ENCODE measurements at regions not wholly inside any gene's neighbourhood (a gene's known extent, or its start where the extent isn't known, plus 50 kb on each side); places are given as distances from the start of the nearest gene placed in this dataset.

- Histone ChIP-seq H3K4me3 (no peak overlapping the region), H3K27ac (no peak overlapping the region), H3K36me3 (no peaks in the 10 kb centered on the region), H3K4me1 (no peaks in the 10 kb centered on the region), H3K9me3 (no peaks in the 10 kb centered on the region), H3K27me3 (no peaks in the 10 kb centered on the region)
- DNase-seq: no peak
- intact Hi-C loops (cut with DNase I; ENCODE audit: low total_unique reads): no loop called here
- no peak for TF ChIP-seq CTCF (IDR thresholded peaks at IDR 0.05)
Measured at GRCh38 chr2:66699793-66700676, 265.1 kb downstream of the MEIS1 start.

DNA sequence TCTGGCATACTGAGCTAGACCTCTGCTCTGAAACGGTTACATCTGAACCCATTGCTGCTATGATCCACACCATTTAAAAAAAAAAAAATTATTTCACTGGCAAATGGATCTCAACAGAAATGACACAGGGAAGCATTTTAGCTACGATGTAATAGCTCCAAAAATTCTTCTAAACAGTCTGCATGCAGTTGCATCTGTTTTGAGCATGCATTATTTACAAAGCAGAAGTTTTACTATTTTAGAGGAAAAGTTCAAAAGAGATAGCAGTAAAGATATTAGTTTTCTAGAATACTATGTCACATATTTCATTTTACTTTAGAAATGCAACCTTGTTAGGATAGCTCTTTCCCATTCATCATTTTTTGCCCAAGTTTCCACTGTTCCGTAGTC, 265.7 kb downstream of the MEIS1 start:
- no peak overlapping the region for H3K27ac ChIP-seq
- DNase-seq: no peak
- H3K9me3 ChIP-seq: no peaks in the 10 kb centered on the region
- no peak overlapping the region for H3K4me3 ChIP-seq
- H3K36me3 ChIP-seq: no peaks in the 10 kb centered on the region
- intact Hi-C loops (cut with DNase I; ENCODE audit: low total_unique reads): no loop called here
- TF ChIP-seq CTCF (IDR thresholded peaks at IDR 0.05): no peak
- no peaks in the 10 kb centered on the region for H3K4me1 ChIP-seq
- no peaks in the 10 kb centered on the region for H3K27me3 ChIP-seq

DNA sequence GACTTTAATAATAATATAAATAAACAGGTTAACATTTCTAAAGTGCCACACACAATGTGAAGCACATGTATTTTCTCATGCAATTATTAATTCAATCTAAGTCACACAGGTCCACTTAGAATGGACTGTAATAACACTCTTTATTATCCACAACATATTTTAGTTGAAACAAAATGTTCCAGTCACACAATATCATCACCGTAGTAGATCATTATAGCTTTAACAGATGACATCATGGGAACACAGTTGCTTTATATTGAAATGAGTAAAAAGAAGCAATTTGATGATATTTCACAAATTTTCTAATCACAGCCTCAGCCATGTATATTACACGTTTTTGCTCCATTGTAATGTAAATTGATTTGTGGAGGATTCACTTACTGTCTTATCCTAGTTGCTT, 266.3 kb downstream of the MEIS1 start:
- Histone ChIP-seq H3K27me3 (no peaks in the 10 kb centered on the region), H3K36me3 (no peaks in the 10 kb centered on the region), H3K4me3 (no peak overlapping the region), H3K9me3 (no peaks in the 10 kb centered on the region), H3K4me1 (no peaks in the 10 kb centered on the region), H3K27ac (no peak overlapping the region)
- intact Hi-C loops (cut with DNase I; ENCODE audit: low total_unique reads): no loop called here
- TF ChIP-seq CTCF (IDR thresholded peaks at IDR 0.05): no peak
- DNase-seq: no peak

- intact Hi-C loops (cut with DNase I; ENCODE audit: low total_unique reads): no loop called here
- no peak for TF ChIP-seq CTCF (IDR thresholded peaks at IDR 0.05)
- H3K9me3 ChIP-seq: no peaks in the 10 kb centered on the region
- H3K4me3 ChIP-seq: no peak overlapping the region
- H3K27me3 ChIP-seq: no peaks in the 10 kb centered on the region
- H3K4me1 ChIP-seq: no peaks in the 10 kb centered on the region
- DNase-seq: no peak
- H3K36me3 ChIP-seq: no peaks in the 10 kb centered on the region
- no peak overlapping the region for H3K27ac ChIP-seq
Measured at GRCh38 chr2:66701656-66702055, 266.7 kb downstream of the MEIS1 start.

GRCh38 chr2:66702301-66702700, 267.4 kb downstream of the MEIS1 start:
- H3K27me3 ChIP-seq: no peaks in the 10 kb centered on the region
- H3K4me1 ChIP-seq: no peaks in the 10 kb centered on the region
- H3K36me3 ChIP-seq: no peaks in the 10 kb centered on the region
- DNase-seq: no peak
- no peak overlapping the region for H3K4me3 ChIP-seq
- TF ChIP-seq CTCF (IDR thresholded peaks at IDR 0.05): no peak
- H3K27ac ChIP-seq: no peak overlapping the region
- intact Hi-C loops (cut with DNase I; ENCODE audit: low total_unique reads): no loop called here
- no peaks in the 10 kb centered on the region for H3K9me3 ChIP-seq

Measured in tibial artery (tissue), 4 donors.